ENCODE measurements at regions not wholly inside any gene's neighbourhood (a gene's known extent, or its start where the extent isn't known, plus 50 kb on each side); places are given as distances from the start of the nearest gene placed in this dataset.

GRCh38 chr18:5732318-5732717, 163.0 kb downstream of the TMEM200C start:
- TF ChIP-seq CTCF (IDR thresholded peaks at IDR 0.05; ENCODE audit: low read depth, low read length) (no peak), POLR2A (IDR thresholded peaks at IDR 0.05; ENCODE audit: extremely low read depth, insufficient read length) (no peak)

All from NB4 (cell line).